ENCODE measurements at regions not wholly inside any gene's neighbourhood (a gene's known extent, or its start where the extent isn't known, plus 50 kb on each side); places are given as distances from the start of the nearest gene placed in this dataset.

DNA sequence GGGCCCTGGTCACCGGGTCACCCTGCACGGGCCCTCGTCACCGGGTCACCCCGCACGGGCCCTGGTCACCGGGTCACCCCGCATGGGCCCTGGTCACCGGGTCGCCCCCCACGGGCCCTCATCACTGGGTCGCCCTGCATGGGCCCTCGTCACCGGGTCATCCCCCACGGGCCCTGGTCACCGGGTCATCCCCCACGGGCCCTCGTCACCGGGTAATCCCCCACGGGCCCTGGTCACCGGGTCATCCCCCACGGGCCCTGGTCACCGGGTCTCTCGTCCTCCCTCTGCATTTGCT, 77.6 kb downstream of the RIPK4 start:
- no peak for DNase-seq (ENCODE audit: extremely low read depth, low read depth)

DNA sequence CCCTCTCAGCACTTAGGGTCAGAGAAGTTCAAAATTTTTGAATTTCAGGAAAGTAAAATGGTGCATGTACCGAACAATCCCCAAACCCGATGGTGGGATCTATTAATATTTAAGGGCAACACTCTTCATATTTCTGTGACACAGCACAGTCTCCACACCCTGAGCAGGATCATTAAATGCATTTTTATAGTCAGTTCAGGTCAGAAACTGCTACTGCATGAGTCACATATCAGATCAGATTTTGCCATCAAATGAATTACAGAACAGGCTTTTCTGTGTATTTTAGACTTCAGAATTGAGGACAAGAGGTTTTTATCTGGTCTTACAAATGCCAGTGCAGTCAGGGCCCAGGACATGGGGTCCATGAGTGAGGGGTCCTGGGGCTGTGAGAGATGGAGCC, 79.2 kb downstream of the RIPK4 start:
- no peak for DNase-seq (ENCODE audit: extremely low read depth, low read depth)

DNA sequence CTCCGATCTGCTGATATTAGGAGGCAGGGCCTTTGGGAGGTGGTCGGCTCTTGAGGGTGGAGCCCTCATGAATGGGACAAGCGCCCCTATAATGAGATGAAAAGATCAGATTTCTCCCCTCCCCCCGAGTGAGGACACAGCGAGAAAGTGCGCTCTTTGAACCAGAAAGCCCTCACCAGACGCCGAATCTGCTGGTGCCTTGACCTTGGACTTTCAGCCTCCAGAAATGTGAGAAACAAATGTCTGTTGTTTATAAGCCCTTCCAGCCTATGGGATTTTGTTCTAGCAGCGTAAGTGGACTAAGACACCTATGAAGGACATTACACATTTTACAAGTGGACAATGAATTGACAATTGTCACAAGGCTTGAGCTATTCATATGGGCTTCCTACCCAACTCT, 80.2 kb downstream of the RIPK4 start:
- DNase-seq (ENCODE audit: extremely low read depth, low read depth), result no peak

DNA sequence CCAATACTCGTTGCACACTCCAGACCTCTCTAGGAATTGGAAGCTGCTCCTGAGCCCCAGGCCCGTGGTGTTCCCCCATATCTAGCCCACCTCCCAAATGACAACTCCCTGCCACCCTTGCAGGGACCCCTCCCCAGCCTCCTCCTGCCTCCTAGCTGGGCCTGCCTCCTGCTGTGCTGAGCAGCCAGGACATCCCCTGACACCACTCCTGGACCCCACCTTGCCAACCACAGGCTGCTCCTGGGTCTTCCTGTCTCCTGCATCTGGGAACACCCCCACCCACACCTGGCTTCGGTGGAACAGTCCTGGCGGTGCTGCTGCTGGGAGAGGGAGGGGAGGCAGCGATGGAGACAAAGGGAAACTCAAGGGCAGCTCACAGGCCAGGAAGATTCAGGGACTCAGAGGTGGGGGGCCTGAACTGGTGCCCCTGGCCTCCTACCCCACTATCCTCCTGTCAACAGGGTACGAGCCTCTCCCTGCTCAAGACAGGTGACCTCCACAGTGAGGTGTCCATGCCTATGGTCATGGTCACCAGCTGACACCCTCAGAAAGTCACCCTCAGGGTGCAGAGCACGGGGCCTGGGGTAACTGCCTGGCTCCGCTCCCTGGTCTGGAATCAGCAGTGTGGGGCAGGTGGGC, 81.2 kb downstream of the RIPK4 start:
- DNase-seq (ENCODE audit: extremely low read depth, low read depth), result no peak

DNA sequence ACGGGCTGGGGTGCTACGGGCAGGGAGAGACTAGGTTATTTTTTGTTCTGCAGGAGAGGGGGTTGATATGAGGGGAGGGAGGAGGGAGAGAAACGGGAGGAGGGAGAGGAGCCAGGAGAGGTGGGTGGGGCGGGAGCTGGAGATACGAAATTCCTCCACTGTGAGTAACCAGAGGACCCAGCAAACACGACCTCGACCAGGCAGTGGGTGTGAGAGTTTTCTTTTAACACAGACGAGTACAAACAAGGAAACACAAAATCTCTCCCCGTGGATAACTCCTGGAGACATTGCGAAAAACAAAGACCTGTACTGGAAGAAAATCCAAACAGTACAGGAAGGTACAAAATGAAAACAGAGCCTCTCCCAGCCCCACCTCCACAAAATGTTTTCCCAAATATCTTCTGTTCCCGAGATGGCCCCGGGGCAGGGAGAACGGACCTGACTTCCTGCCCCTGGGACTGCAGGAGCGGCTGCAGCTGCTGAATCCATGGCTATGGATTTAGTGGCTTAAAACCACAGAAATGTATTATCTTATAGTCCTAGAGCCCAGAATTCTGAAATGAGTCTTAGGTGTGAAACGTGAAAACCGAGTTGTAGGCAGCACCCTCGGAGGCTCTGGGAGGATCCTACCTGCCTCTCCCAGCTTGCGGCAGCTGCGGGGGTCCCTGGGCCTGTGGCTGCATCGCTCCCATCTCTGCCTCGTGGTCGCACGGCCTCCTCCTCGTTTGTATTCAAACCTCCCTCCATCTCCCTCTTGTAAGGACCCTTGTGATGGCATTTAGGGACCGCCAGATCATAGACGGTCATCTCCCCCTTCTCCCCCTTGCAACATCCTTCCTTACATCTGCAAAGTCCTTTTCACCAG, 82.2 kb downstream of the RIPK4 start:
- peak; percentile 71 for DNase-seq (ENCODE audit: extremely low read depth, low read depth)

GRCh38 chr21:41683815-41684214, 83.0 kb downstream of the RIPK4 start:
- peak; percentile 27 for DNase-seq (ENCODE audit: extremely low read depth, low read depth)

GRCh38 chr21:41682719-41683179, 84.1 kb downstream of the RIPK4 start:
- DNase-seq (ENCODE audit: extremely low read depth, low read depth), result no peak

DNA sequence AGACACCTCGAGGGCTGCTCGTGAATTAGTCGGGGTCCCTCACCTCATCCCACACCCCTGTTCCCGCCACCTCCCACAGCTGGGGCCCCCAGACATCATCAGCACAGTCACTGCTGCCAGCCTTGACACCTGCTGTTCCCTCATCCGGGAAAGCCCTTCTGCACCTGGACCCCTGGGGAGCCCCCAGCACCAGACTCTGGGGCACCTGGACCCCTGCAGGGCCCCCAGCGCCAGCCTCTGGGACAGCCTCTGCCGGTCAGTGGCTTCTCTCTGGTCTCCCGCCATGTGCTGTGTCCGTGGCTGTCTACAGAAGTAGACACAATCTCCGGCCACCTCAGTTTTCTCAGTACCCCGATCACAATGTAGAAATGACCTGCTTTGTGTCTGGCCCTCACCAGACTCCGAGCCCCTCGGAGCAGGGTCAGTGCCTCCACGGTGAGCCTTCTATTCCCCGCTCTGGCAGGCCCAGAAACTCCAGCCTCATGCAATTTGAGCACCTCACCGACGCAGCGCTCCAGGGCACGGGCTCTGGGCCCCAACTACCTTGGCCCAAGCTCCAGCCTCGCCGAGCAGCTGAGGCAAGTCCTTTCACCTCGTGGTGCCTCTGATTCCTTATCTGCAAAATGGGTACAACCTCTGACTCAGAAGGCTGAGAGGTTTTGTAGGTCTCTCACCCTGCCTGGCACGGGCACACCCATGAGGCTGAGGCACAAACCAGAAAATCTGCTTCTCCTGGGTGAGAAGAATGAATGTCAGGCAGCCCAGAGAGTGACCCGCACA, 84.7 kb downstream of the RIPK4 start:
- DNase-seq (ENCODE audit: extremely low read depth, low read depth), result no peak

DNA sequence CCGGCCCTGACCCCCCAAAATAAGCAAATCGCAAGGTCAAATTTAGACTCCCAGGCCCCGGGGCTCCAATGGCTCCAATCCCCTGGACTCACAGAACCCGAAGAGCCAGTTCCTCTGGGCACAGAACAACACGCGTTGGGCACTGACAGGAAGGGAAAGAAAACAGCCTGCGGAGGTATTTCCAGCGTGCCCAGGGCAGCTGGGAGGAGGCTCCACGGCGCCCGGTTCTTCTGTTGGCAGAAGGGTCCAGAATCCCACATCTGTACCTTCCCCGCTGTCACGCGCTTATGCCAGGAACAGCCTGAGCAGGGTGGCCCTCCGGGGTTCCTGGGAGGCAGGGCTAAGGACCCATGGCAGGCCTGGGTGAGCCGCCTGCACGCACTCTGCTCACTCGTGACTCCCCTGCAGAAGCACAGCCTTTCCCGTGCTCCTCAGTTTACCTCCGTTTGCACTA, 85.5 kb downstream of the RIPK4 start:
- DNase-seq (ENCODE audit: extremely low read depth, low read depth), result no peak

GRCh38 chr21:41680444-41681347, 86.2 kb downstream of the RIPK4 start:
- no peak for DNase-seq (ENCODE audit: extremely low read depth, low read depth)

DNA sequence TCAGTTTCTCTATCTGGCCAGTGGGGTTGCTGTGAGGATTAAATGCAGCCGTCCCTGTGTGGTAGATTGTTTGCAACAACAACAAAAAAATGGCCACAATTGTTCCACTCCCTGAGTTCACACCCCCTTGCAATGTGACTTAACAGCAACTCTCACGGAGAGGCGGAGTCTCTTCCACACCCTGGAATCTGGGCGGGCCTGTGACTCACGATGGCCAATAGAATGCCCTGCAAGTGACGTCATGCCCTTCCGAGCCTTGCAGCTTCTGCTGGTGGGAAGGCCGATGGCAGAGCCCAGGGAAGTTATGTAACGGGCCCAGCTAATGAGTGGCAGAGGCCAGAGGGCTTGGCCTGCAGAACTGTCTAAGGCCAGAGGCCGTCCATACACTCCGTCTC, 87.9 kb downstream of the RIPK4 start:
- peak; percentile 98 for DNase-seq (ENCODE audit: extremely low read depth, low read depth)

- DNase-seq (ENCODE audit: extremely low read depth, low read depth), result peak; percentile 43
Observed at GRCh38 chr21:41678016-41678923, 88.6 kb downstream of the RIPK4 start.

GRCh38 chr21:41677671-41678015, 89.2 kb downstream of the RIPK4 start:
- no peak for DNase-seq (ENCODE audit: extremely low read depth, low read depth)

- DNase-seq (ENCODE audit: extremely low read depth, low read depth), result no peak
Observed at GRCh38 chr21:41676198-41676597, 90.7 kb downstream of the RIPK4 start.

- DNase-seq (ENCODE audit: extremely low read depth, low read depth), result no peak
Observed at GRCh38 chr21:41675574-41675973, 91.3 kb downstream of the RIPK4 start.

- DNase-seq (ENCODE audit: extremely low read depth, low read depth), result no peak
Observed at GRCh38 chr21:41674402-41674801, 92.5 kb downstream of the RIPK4 start.

DNA sequence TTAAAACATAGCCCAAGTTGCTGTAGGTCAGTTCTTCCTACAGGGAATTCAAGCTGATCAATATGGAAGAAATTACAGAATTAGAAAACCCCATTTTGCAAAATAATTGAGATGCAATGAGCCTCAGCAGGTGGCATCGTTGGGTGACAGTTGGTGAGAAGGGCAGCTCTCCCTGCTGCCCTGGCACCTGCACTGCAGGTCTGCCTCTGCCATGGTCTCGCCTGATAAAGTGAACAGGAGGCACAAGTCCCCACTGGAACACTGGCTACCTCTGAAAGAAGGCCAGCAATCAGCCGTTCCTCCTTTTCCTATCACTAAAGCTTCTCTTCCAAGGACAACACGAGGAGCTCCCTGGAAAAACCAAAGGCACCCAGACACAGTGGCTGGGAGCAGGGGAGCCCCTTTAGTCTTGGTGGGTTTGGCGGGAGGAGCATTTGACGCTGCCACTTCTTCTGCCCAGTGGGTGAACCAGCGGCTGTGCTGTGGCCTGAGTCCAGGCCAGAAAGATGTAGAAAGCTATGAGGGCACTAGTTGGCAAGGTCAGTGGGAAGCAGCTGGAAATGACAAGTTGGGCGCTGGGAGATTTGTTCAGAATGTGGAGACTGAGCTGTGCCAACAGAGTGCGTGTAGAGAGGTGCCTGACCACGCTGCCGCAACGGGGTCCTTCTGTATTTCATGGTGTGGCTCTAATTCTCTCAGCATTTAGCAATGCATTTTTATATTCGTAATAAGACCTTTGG, 93.1 kb downstream of the RIPK4 start:
- DNase-seq (ENCODE audit: extremely low read depth, low read depth), result no peak

- no peak for DNase-seq (ENCODE audit: extremely low read depth, low read depth)
Observed at GRCh38 chr21:41673071-41673470, 93.8 kb downstream of the RIPK4 start.

DNA sequence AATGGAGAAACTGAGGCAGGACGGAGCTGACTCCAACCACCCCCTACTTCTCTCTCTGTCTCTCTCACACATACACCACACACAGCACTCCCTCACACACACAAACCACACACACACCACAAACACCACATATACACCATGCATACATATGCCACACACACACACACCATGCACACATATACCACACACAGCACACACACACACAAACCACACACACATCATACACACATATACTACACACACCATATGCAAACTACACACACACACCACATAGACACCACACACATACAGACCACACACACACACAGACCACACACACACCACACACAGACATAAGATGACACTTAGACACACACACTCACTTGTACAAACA, 94.3 kb downstream of the RIPK4 start:
- DNase-seq (ENCODE audit: extremely low read depth, low read depth), result no peak
